T-cell (primary cell): ENCODE measurements at regions not wholly inside any gene's neighbourhood (a gene's known extent, or its start where the extent isn't known, plus 50 kb on each side); places are given as distances from the start of the nearest gene placed in this dataset.

Experiments
- ATAC-seq, 4 experiments: fragments of 200-7000 bp in 3 of 4; fragments of 150-1000 bp in 1 of 4; cut with Tn5 transposase; replicated peaks in 1 of 4; 1 replicate in 3 of 4; 2 replicates in 1 of 4; pipeline ENCODE4 v1.10.0; 2021; ENCODE audit warnings: moderate library complexity in 3 of 4, mild to moderate bottlenecking in 2 of 4, moderate number of reproducible peaks in 1 of 4
- CTCF ChIA-PET, 2 donors: fragments of 300-600 bp; sonication (Branson Sonifier 250); formaldehyde crosslinking; loops; one replicate each; lab custom pipeline; 2022; ENCODE audit warnings: antibody characterized with exemption in 2 of 2; lab: Charles Lee
- POLR2A ChIA-PET, 2 donors: fragments of 300-600 bp; sonication (Branson Sonifier 250); formaldehyde crosslinking; loops; one replicate each; lab custom pipeline; 2022; ENCODE audit warnings: antibody characterized with exemption in 2 of 2; lab: Charles Lee
- DNase-seq, 35 experiments: peaks; one replicate each; pipeline versions ENCODE4 v3.0.0 to v3.0.0-alpha.2; 2013 to 2023
- H3K27ac ChIP-seq: one replicate; pipeline ENCODE4 v1.5.1; 2013; ENCODE audit warnings: low read length
- H3K27me3 ChIP-seq, 2 experiments: replicated peaks in 1 of 2; 1 replicate in 1 of 2; 2 replicates in 1 of 2; pipeline versions ENCODE4 v1.6.1 to v1.7.0; 2013; ENCODE audit warnings: low read length in 1 of 2, mixed read lengths in 1 of 2; ENCODE audit not compliant: control insufficient read depth in 2 of 2, insufficient read depth in 2 of 2; ENCODE audit errors: extremely low read depth in 1 of 2
- H3K36me3 ChIP-seq, 2 donors: 1 replicate in 1 of 2; 2 replicates in 1 of 2; pipeline versions ENCODE4 v1.6.1 to v1.7.0; 2013; ENCODE audit warnings: low read length in 1 of 2; ENCODE audit not compliant: control insufficient read depth in 2 of 2, insufficient read depth in 1 of 2; ENCODE audit errors: extremely low read depth in 1 of 2
- H3K4me1 ChIP-seq, 2 experiments: 1 replicate in 1 of 2; 2 replicates in 1 of 2; pipeline versions ENCODE4 v1.6.1 to v1.7.0; 2013; ENCODE audit warnings: low read length in 2 of 2, mixed read lengths in 1 of 2; ENCODE audit not compliant: insufficient read depth in 2 of 2, control insufficient read depth in 1 of 2; ENCODE audit errors: extremely low read depth in 1 of 2
- H3K4me3 ChIP-seq, 2 donors: 1 replicate in 1 of 2; 2 replicates in 1 of 2; pipeline versions ENCODE4 v1.5.1 to v1.7.0; 2013; ENCODE audit warnings: mild to moderate bottlenecking in 2 of 2, low read length in 1 of 2, moderate library complexity in 1 of 2; ENCODE audit not compliant: control insufficient read depth in 1 of 2; ENCODE audit errors: extremely low read depth in 1 of 2
- H3K9me3 ChIP-seq: 2 replicates; pipeline ENCODE4 v1.7.0; 2013
- H3K27ac Mint-ChIP-seq, 2 donors: one replicate each; pipeline ENCODE4 v1.8.0; 2020 to 2021; ENCODE audit warnings: mild to moderate bottlenecking in 2 of 2, mixed read lengths in 2 of 2
- H3K27me3 Mint-ChIP-seq, 2 donors: one replicate each; pipeline ENCODE4 v1.8.0; 2021 to 2022; ENCODE audit warnings: mixed read lengths in 2 of 2
- H3K36me3 Mint-ChIP-seq: one replicate; pipeline ENCODE4 v1.8.0; 2021; ENCODE audit warnings: mixed read lengths
- H3K4me1 Mint-ChIP-seq, 3 donors: one replicate each; pipeline ENCODE4 v1.8.0; 2020 to 2022; ENCODE audit warnings: mixed read lengths in 3 of 3, mild to moderate bottlenecking in 1 of 3
- H3K4me3 Mint-ChIP-seq, 3 donors: one replicate each; pipeline ENCODE4 v1.8.0; 2020 to 2022; ENCODE audit warnings: mild to moderate bottlenecking in 3 of 3, mixed read lengths in 3 of 3, moderate library complexity in 3 of 3
- H3K9me3 Mint-ChIP-seq, 3 donors: one replicate each; pipeline ENCODE4 v1.8.0; 2020 to 2022; ENCODE audit warnings: mixed read lengths in 3 of 3
- WGBS: methylation state at CpG from one replicate; pipeline ENCODE4 v1.1.5; 2013; ENCODE audit warnings: missing lambda C conversion rate; ENCODE audit not compliant: insufficient coverage; 5-methylcytosine and 5-hydroxymethylcytosine counted together

GRCh38 chr20:63133481-63134091 lies 82.3 kb downstream of the YTHDF1 start:
- no peak overlapping the region for H3K4me3 Mint-ChIP-seq
- H3K4me1 Mint-ChIP-seq = no peaks in the 10 kb centered on the region
- POLR2A ChIA-PET = no interaction called here
- no peaks in the 10 kb centered on the region for H3K36me3 Mint-ChIP-seq
- CTCF ChIA-PET = no interaction called here
- H3K27ac Mint-ChIP-seq = no peak overlapping the region
- no peaks in the 10 kb centered on the region for H3K9me3 ChIP-seq
- no peaks in the 10 kb centered on the region for H3K36me3 ChIP-seq
- H3K27me3 ChIP-seq = peaks cover 2 to 40% of the 10 kb centered on the region in 2 experiments
- 93% methylated on average over 14 of the region's 15 CpGs for WGBS
- DNase-seq = no peak
- no peaks in the 10 kb centered on the region for H3K9me3 Mint-ChIP-seq
- H3K4me3 ChIP-seq = no peak overlapping the region
- H3K27ac ChIP-seq = no peak overlapping the region
- H3K27me3 Mint-ChIP-seq = peaks cover 14 to 17% of the 10 kb centered on the region in 2 donors
- H3K4me1 ChIP-seq = no peaks in the 10 kb centered on the region
- ATAC-seq = no peak

- POLR2A ChIA-PET = no interaction called here
- Mint-ChIP-seq H3K27ac (no peak overlapping the region), H3K36me3 (no peaks in the 10 kb centered on the region), H3K27me3 (peaks cover 12 to 13% of the 10 kb centered on the region in 2 donors), H3K9me3 (no peaks in the 10 kb centered on the region), H3K4me1 (no peaks in the 10 kb centered on the region), H3K4me3 (no peak overlapping the region)
- WGBS = 86% methylated on average over 26 of the region's 29 CpGs
- H3K4me3 ChIP-seq = no peak overlapping the region
- CTCF ChIA-PET = no interaction called here
- no peak overlapping the region for H3K27ac ChIP-seq
- H3K4me1 ChIP-seq = no peaks in the 10 kb centered on the region
- DNase-seq (peak in 1 of 35 experiments; percentile 2), ATAC-seq (no peak)
- H3K27me3 ChIP-seq = peaks cover 2 to 45% of the 10 kb centered on the region in 2 experiments
- H3K36me3 ChIP-seq = no peaks in the 10 kb centered on the region
- no peaks in the 10 kb centered on the region for H3K9me3 ChIP-seq
Measured at GRCh38 chr20:63132715-63133471, 83.0 kb downstream of the YTHDF1 start.

GRCh38 chr20:63132131-63132714 lies 83.7 kb downstream of the YTHDF1 start:
- Mint-ChIP-seq H3K27ac (no peak overlapping the region), H3K4me1 (no peaks in the 10 kb centered on the region), H3K36me3 (no peaks in the 10 kb centered on the region), H3K9me3 (no peaks in the 10 kb centered on the region), H3K27me3 (peaks cover 11 to 12% of the 10 kb centered on the region in 2 donors), H3K4me3 (no peak overlapping the region)
- Histone ChIP-seq H3K27ac (no peak overlapping the region), H3K36me3 (no peaks in the 10 kb centered on the region), H3K4me3 (no peak overlapping the region), H3K4me1 (no peaks in the 10 kb centered on the region), H3K27me3 (peaks cover 2 to 50% of the 10 kb centered on the region in 2 experiments), H3K9me3 (no peaks in the 10 kb centered on the region)
- ATAC-seq (no peak), DNase-seq (peak in 1 of 35 experiments; percentile 0)
- WGBS = 84% methylated on average over 14 of the region's 17 CpGs
- POLR2A ChIA-PET = no interaction called here
- CTCF ChIA-PET = no interaction called here

- no peak for ATAC-seq
- Mint-ChIP-seq H3K36me3 (no peaks in the 10 kb centered on the region), H3K4me3 (no peak overlapping the region), H3K4me1 (no peaks in the 10 kb centered on the region), H3K9me3 (no peaks in the 10 kb centered on the region), H3K27ac (no peak overlapping the region), H3K27me3 (peaks cover 8 to 11% of the 10 kb centered on the region in 2 donors)
- no peaks in the 10 kb centered on the region for H3K9me3 ChIP-seq
- H3K36me3 ChIP-seq = no peaks in the 10 kb centered on the region
- H3K27me3 ChIP-seq = peaks cover 2 to 61% of the 10 kb centered on the region in 2 experiments
- ChIA-PET CTCF (no interaction called here), POLR2A (no interaction called here)
- H3K4me1 ChIP-seq = no peaks in the 10 kb centered on the region
- H3K27ac ChIP-seq = no peak overlapping the region
- peak in 1 of 35 experiments; percentile 1 for DNase-seq
- 79% methylated on average over 36 of the region's 43 CpGs for WGBS
- no peak overlapping the region for H3K4me3 ChIP-seq
Measured at GRCh38 chr20:63130658-63131577, 85.0 kb downstream of the YTHDF1 start.

- ChIA-PET CTCF (no interaction called here), POLR2A (no interaction called here)
- Histone ChIP-seq H3K27ac (no peak overlapping the region), H3K4me3 (no peak overlapping the region), H3K4me1 (no peaks in the 10 kb centered on the region), H3K36me3 (no peaks in the 10 kb centered on the region), H3K9me3 (no peaks in the 10 kb centered on the region), H3K27me3 (peaks cover 2 to 66% of the 10 kb centered on the region in 2 experiments)
- H3K27ac Mint-ChIP-seq = no peak overlapping the region
- no peaks in the 10 kb centered on the region for H3K9me3 Mint-ChIP-seq
- ATAC-seq (no peak), DNase-seq (no peak)
- no peaks in the 10 kb centered on the region for H3K4me1 Mint-ChIP-seq
- H3K27me3 Mint-ChIP-seq = peaks cover 8 to 15% of the 10 kb centered on the region in 2 donors
- H3K4me3 Mint-ChIP-seq = no peak overlapping the region
- 19% methylated on average over 12 of the region's 28 CpGs for WGBS
- no peaks in the 10 kb centered on the region for H3K36me3 Mint-ChIP-seq
Measured at GRCh38 chr20:63129991-63130657, 85.8 kb downstream of the YTHDF1 start.
